HepG2 (cell line): ENCODE measurements at regions not wholly inside any gene's neighbourhood (a gene's known extent, or its start where the extent isn't known, plus 50 kb on each side); places are given as distances from the start of the nearest gene placed in this dataset.

ENCODE experiments used
- ATAC-seq: fragments of 200-7000 bp; cut with Tn5 transposase; 3 replicates; pipeline ENCODE4 v1.9.1; 2020; ENCODE audit warnings: mild to moderate bottlenecking, moderate library complexity
- BruUV-seq: library from RNA; stranded (reverse); fragments of 400-500 nt; replicated peaks from 2 replicates; lab custom pipeline; 2021; lab: Mats Ljungman, UMichigan
- CTCF ChIA-PET: fragments of 300-600 bp; formaldehyde crosslinking; extraction: SDS; loops from one replicate; lab custom pipeline; 2021; ENCODE audit warnings: low total read pairs, inconsistent platforms, low intra/inter-chr PET ratio; lab: Yijun Ruan, JAX
- POLR2A ChIA-PET: fragments of 350-600 bp; sonication (Branson Sonifier 250); formaldehyde crosslinking; loops from one replicate; lab custom pipeline; 2020; ENCODE audit warnings: antibody characterized with exemption, inconsistent platforms; lab: Yijun Ruan, JAX
- DNase-seq: peaks from one replicate; pipeline ENCODE4 v3.0.0-alpha.2; 2015; ENCODE audit warnings: low spot score
- FAIRE-seq: peaks from 3 replicates; lab custom pipeline; 2011; peaks lifted over from hg19 to GRCh38; lab: Jason Lieb, UNC
- H2AFZ ChIP-seq: one replicate; pipeline ENCODE4 v1.6.1; 2011; ENCODE audit warnings: low read length, inconsistent platforms
- H3K27ac ChIP-seq: fragments of 300-600 bp; 3 replicates; pipeline ENCODE4 v1.8.0; 2011; ENCODE audit warnings: mixed run types, mild to moderate bottlenecking, mixed read lengths, low read length, inconsistent platforms; ENCODE audit not compliant: insufficient read depth; ENCODE audit errors: extremely low read length
- H3K27me3 ChIP-seq, 2 experiments: fragments of 200-600 bp in 1 of 2; 2 replicates in 1 of 2; 3 replicates in 1 of 2; pipeline versions ENCODE4 v1.6.0 to v1.8.0; 2011; ENCODE audit warnings: low read length in 2 of 2, mild to moderate bottlenecking in 2 of 2, moderate library complexity in 2 of 2, inconsistent platforms in 1 of 2; ENCODE audit not compliant: insufficient read depth in 2 of 2, control insufficient read depth in 1 of 2
- H3K36me3 ChIP-seq, 2 experiments: fragments of 200-600 bp in 1 of 2; replicated peaks in 1 of 2; 2 replicates in 1 of 2; 3 replicates in 1 of 2; pipeline versions ENCODE4 v1.5.1 to v1.8.0; 2011; ENCODE audit warnings: low read length in 2 of 2, inconsistent platforms in 1 of 2; ENCODE audit not compliant: insufficient read depth in 2 of 2, control insufficient read depth in 1 of 2
- H3K4me1 ChIP-seq: 2 replicates; pipeline ENCODE4 v1.5.1; 2012; ENCODE audit warnings: low read length, inconsistent platforms; ENCODE audit not compliant: insufficient read depth
- H3K4me2 ChIP-seq: 2 replicates; pipeline ENCODE4 v1.6.0; 2011; ENCODE audit warnings: low read depth, low read length, inconsistent platforms
- H3K4me3 ChIP-seq, 3 experiments: fragments of 200-600 bp in 1 of 3; sonication (generic), shearing (Covaris generic) in 1 of 3; replicated peaks in 1 of 3; 2 replicates each; pipeline ENCODE4 v1.5.1; 2011 to 2016; ENCODE audit warnings: low read length in 3 of 3, inconsistent platforms in 2 of 3, low read depth in 2 of 3, mild to moderate bottlenecking in 2 of 3, control low read depth in 1 of 3, mixed read lengths in 1 of 3; ENCODE audit not compliant: insufficient read depth in 1 of 3
- H3K79me2 ChIP-seq: one replicate; pipeline ENCODE4 v1.6.1; 2011; ENCODE audit warnings: low read length, inconsistent platforms; ENCODE audit not compliant: insufficient read depth
- H3K9ac ChIP-seq: 2 replicates; pipeline ENCODE4 v1.6.0; 2011; ENCODE audit warnings: mild to moderate bottlenecking, low read depth, low read length, inconsistent platforms; ENCODE audit not compliant: insufficient read depth
- H3K9me3 ChIP-seq: 2 replicates; pipeline ENCODE4 v1.5.1; 2012; ENCODE audit warnings: mild to moderate bottlenecking, low read length
- H4K20me1 ChIP-seq: 2 replicates; pipeline ENCODE4 v1.6.0; 2011; ENCODE audit warnings: inconsistent platforms, mild to moderate bottlenecking, low read length, moderate library complexity; ENCODE audit not compliant: insufficient read depth
- ATF7 ChIP-seq, 2 experiments: fragments of 450-650 bp in 1 of 2; sonication (generic) in 1 of 2; formaldehyde crosslinking in 1 of 2; IDR thresholded peaks; 2 replicates each; pipeline versions ENCODE4 v1.4.0 to v1.6.1; 2016 to 2020; ENCODE audit warnings: antibody characterized with exemption in 1 of 2, mild to moderate bottlenecking in 1 of 2, missing genetic modification reagents in 1 of 2
- GTF3A ChIP-seq: sonication (generic); formaldehyde crosslinking; conservative IDR thresholded peaks from 2 replicates; pipeline ENCODE4 v1.4.0; 2020; ENCODE audit warnings: mild to moderate bottlenecking, missing genetic modification reagents
- HCFC1 ChIP-seq: fragments of 150-350 bp; IDR thresholded peaks from 2 replicates; pipeline ENCODE4 v1.6.1; 2014; ENCODE audit warnings: low read depth, low read length
- KDM1A ChIP-seq: IDR thresholded peaks from 2 replicates; pipeline ENCODE4 v1.6.1; 2016; ENCODE audit warnings: missing compliant biosample characterization
- PTBP1 ChIP-seq: fragments of 200-400 bp; formaldehyde crosslinking; IDR thresholded peaks from 2 replicates; pipeline ENCODE4 v1.6.1; 2018; ENCODE audit warnings: low read length, low read depth; ENCODE audit not compliant: poor library complexity, severe bottlenecking
- RFXAP ChIP-seq: sonication (generic); formaldehyde crosslinking; IDR thresholded peaks from 2 replicates; pipeline ENCODE4 v1.4.0; 2020; ENCODE audit warnings: missing genetic modification reagents, borderline replicate concordance
- SIN3A ChIP-seq: IDR thresholded peaks from 2 replicates; pipeline ENCODE4 v1.6.1; 2011; ENCODE audit warnings: low read depth, mild to moderate bottlenecking, control low read depth, low read length, borderline replicate concordance
- SIX1 ChIP-seq: sonication (generic); formaldehyde crosslinking; IDR thresholded peaks from 2 replicates; pipeline ENCODE4 v1.4.0; 2020; ENCODE audit warnings: missing genetic modification reagents, borderline replicate concordance
- SP1 ChIP-seq, 2 experiments: fragments of 450-650 bp in 1 of 2; sonication (generic) in 1 of 2; formaldehyde crosslinking in 1 of 2; IDR thresholded peaks; 2 replicates each; pipeline versions ENCODE4 v1.4.0 to v1.6.1; 2016 to 2020; ENCODE audit warnings: missing genetic modification reagents in 1 of 2
- WIZ ChIP-seq: sonication (generic); formaldehyde crosslinking; IDR thresholded peaks from 2 replicates; pipeline ENCODE4 v1.5.1; 2020; ENCODE audit warnings: mild to moderate bottlenecking, missing genetic modification reagents
- ZBTB20 ChIP-seq: sonication (generic); formaldehyde crosslinking; IDR thresholded peaks from 2 replicates; pipeline ENCODE4 v1.8.1; 2023; ENCODE audit warnings: missing genetic modification reagents, low read depth, mild to moderate bottlenecking, borderline replicate concordance
- ZNF10 ChIP-seq: sonication (generic); formaldehyde crosslinking; IDR thresholded peaks from 2 replicates; pipeline ENCODE4 v1.4.0; 2020; ENCODE audit warnings: mild to moderate bottlenecking, low read depth, missing genetic modification reagents, borderline replicate concordance
- ZNF460 ChIP-seq: sonication (generic); formaldehyde crosslinking; IDR thresholded peaks from 2 replicates; pipeline ENCODE4 v1.5.1; 2020; ENCODE audit warnings: missing genetic modification reagents, mild to moderate bottlenecking, borderline replicate concordance
- ZNF547 ChIP-seq: sonication (generic); formaldehyde crosslinking; IDR thresholded peaks from 2 replicates; pipeline ENCODE4 v1.5.1; 2020; ENCODE audit warnings: mild to moderate bottlenecking, missing genetic modification reagents
- ZSCAN22 ChIP-seq: sonication (generic); formaldehyde crosslinking; IDR thresholded peaks from 2 replicates; pipeline ENCODE4 v1.4.0; 2020; ENCODE audit warnings: mild to moderate bottlenecking, missing genetic modification reagents
- WGBS: methylation state at CpG from one replicate; pipeline ENCODE4 v1.1.6; 2017; ENCODE audit warnings: low lambda C conversion rate; 5-methylcytosine and 5-hydroxymethylcytosine counted together
- in situ Hi-C: cut with HindIII; loops from 2 replicates; pipeline ENCODE4 v1.10.0; 2017; ENCODE audit warnings: low pct_unique_long_range_greater_than_20kb; ENCODE audit not compliant: extremely low pct_ligation_motif_present
- intact Hi-C: fragments of 100-400 bp; cut with micrococcal nuclease; formaldehyde crosslinking; loops from one replicate; pipeline ENCODE4 v1.10.0; 2022; ENCODE audit not compliant: unreplicated experiment
- TF ChIP-seq, protein P1 (sequence below): sonication (generic); formaldehyde crosslinking; conservative IDR thresholded peaks from 2 replicates; pipeline ENCODE4 v1.4.0; 2020; ENCODE audit warnings: missing genetic modification reagents

DNA sequence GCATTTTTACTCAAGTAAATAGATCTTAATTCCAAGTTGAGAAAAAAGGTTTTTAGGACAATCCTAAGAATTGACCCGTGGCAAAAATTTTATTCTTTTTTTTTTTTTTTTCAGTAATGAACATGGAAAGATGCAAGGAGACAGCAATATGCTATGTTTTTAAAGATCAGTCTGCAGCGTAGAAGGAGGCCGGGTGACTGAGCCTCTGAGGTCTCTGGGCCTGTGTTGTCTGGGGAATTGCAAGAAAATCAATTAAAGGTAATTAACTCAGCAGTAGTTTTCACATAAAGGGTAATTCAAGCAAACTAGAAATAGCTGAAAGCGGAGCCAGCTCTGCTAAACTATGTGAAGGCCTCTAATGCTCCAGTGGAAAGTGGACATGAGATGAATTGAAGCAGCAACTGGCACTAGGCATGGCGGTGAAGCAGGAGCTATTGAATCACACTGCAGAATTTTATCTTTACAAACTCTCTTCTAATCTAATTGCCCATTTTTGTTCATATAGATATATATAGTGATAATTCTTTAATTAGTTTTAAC is 285.2 kb upstream of the ITGA1 start (continued):
- no peak for TF ChIP-seq ZNF10 (CRISPR knock-in tag)
- TF ChIP-seq ZNF547 (CRISPR knock-in tag): no peak
- TF ChIP-seq SP1 (IDR thresholded peaks at IDR 0.05): no peak
- TF ChIP-seq SP1 (CRISPR knock-in tag; IDR thresholded peaks at IDR 0.05): no peak
- TF ChIP-seq KDM1A (CRISPR knock-in tag): no peak

DNA sequence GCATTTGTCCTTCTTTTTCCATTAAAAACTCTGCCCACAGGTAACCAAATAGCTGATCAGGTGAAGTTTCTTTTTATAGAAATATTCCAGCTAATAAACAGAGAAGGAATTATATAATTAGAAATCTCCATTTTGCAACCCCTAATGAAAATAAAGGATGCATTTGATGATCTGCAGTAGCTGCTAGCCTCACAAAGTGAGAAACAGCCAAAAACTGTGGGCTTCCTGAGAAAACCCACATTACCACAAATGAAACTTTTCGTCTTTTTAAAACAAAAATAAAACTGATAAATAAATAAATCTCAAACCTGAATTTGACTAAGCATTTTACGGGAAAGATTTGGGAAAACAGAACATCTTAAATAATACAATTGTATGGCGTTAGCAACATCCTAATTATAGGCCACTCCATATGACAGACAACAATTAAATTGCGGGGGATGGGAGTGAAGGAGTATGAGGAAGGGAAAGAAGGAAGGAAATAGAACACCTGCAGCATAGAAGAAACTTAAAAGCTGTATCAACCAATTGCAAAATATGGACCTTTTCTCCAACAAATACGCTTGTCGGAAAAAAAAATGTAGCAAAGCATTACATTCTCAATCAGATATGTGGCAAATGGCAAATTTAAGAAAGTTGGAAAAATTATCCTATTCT is 283.0 kb upstream of the ITGA1 start:
- Histone ChIP-seq H3K9ac (no peak overlapping the region), H3K4me3 (no peak overlapping the region), H4K20me1 (no peaks in the 10 kb centered on the region), H3K27me3 (no peaks in the 10 kb centered on the region), H3K79me2 (no peaks in the 10 kb centered on the region), H3K9me3 (no peaks in the 10 kb centered on the region), H2AFZ (no peak overlapping the region), H3K4me1 (no peaks in the 10 kb centered on the region), H3K4me2 (no peak overlapping the region), H3K36me3 (no peaks in the 10 kb centered on the region), H3K27ac (no peak overlapping the region)
- no TSS peak for BruUV-seq
- in situ Hi-C loops: no loop called here
- intact Hi-C loops: no loop called here
- DNase-seq: no peak
- WGBS: 34% methylated on average over 6 of the region's 6 CpGs
- no peak for ATAC-seq
- TF ChIP-seq PTBP1: no peak
- TF ChIP-seq ATF7 (IDR thresholded peaks at IDR 0.05): no peak
- no peak for TF ChIP-seq ATF7 (CRISPR knock-in tag; IDR thresholded peaks at IDR 0.05)
- no peak for TF ChIP-seq ZSCAN22
- no peak for TF ChIP-seq ZNF460 (CRISPR knock-in tag)
- TF ChIP-seq SIN3A: no peak
- no peak for TF ChIP-seq ZBTB20 (CRISPR knock-in tag)
- no peak for TF ChIP-seq HCFC1
- TF ChIP-seq SIX1 (CRISPR knock-in tag): no peak
- no peak for TF ChIP-seq RFXAP (CRISPR knock-in tag)
- TF ChIP-seq WIZ (CRISPR knock-in tag): no peak
- TF ChIP-seq, protein P1, sequence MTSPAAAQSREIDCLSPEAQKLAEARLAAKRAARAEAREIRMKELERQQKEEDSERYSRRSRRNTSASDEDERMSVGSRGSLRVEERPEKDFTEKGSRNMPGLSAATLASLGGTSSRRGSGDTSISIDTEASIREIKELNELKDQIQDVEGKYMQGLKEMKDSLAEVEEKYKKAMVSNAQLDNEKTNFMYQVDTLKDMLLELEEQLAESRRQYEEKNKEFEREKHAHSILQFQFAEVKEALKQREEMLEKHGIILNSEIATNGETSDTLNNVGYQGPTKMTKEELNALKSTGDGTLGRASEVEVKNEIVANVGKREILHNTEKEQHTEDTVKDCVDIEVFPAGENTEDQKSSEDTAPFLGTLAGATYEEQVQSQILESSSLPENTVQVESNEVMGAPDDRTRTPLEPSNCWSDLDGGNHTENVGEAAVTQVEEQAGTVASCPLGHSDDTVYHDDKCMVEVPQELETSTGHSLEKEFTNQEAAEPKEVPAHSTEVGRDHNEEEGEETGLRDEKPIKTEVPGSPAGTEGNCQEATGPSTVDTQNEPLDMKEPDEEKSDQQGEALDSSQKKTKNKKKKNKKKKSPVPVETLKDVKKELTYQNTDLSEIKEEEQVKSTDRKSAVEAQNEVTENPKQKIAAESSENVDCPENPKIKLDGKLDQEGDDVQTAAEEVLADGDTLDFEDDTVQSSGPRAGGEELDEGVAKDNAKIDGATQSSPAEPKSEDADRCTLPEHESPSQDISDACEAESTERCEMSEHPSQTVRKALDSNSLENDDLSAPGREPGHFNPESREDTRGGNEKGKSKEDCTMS (CRISPR knock-in tag): no peak
- TF ChIP-seq GTF3A: no peak
- POLR2A ChIA-PET: no interaction called here
- CTCF ChIA-PET: no interaction called here
- FAIRE-seq: no peak
